ENCODE measurements at regions not wholly inside any gene's neighbourhood (a gene's known extent, or its start where the extent isn't known, plus 50 kb on each side); places are given as distances from the start of the nearest gene placed in this dataset.
"Not testable (repeated sequence)": the region's sequence is repeated elsewhere in the genome, so short reads cannot be mapped to it uniquely, and the experiment has no call there.

DNA sequence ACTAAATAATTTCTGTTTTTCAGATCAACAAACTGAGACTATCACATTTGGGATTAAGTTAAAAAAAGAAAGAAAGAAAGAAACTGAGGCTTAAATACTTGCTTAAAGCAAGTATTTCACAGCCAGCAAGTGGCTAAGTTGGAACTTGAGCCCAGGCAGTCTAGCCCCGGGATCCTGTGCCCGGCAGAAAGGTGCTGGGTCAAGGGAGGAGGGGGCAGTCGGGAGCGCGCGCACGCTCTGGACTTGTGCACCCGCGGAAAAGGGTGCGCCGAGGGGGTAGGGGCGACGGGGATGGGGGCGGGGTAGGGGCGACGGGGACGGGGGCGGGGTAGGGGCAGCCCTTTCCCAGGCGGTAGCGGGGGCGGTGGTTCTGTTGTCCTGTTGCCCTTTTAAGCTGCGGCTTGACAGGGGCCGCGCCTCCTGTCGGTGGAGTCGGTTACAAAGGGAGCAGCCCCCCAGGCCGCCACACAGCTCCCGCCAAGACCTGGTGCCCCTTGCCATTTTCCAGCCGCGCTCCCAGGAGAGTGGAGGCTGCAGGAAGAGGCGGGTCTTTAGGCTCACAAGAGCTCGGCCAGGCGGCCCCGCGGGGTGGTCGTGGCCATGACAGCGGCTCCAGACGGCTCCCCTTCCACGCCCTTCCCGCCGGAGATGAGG is 60.6 kb downstream of the GOLGA8T start:
- H3K4me1 ChIP-seq (ENCODE audit: control insufficient read depth, insufficient read depth, low read length, poor library complexity, severe bottlenecking); H3K27ac ChIP-seq (ENCODE audit: insufficient read depth, low read length, poor library complexity, severe bottlenecking); H3K4me3 ChIP-seq (ENCODE audit: insufficient read depth, low read depth, low read length, poor library complexity, severe bottlenecking); H3K9me3 ChIP-seq (ENCODE audit: control insufficient read depth, low read length); DNase-seq; H3K36me3 ChIP-seq (ENCODE audit: control insufficient read depth, insufficient read depth, low read length); H3K27me3 ChIP-seq (replicated peaks; ENCODE audit: control insufficient read depth, insufficient read depth, low read length, poor library complexity, severe bottlenecking): not testable (repeated sequence)

DNA sequence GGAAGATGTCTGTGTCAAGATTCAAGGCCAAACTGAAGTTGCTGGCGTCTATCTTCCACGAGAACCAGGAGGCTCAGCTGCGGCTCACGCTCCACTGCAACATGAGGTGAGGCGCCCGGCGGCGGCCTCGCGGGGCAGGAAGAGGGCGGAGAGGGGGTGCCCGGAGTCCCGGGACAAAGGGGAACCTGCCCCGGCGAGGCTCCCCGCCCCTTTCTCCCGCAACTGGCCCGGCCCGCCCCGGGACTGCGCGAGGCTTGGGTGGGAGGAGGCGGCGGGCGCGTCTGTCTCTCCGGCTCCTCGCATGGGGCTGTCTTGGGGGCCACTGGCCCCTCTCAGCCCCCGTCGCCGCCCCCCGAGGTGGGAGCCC is 61.1 kb downstream of the GOLGA8T start:
- DNase-seq: peak; percentile 17 to 31 (median 23)
- H3K4me1 ChIP-seq (ENCODE audit: control insufficient read depth, insufficient read depth, low read length, poor library complexity, severe bottlenecking): not testable (repeated sequence)

DNA sequence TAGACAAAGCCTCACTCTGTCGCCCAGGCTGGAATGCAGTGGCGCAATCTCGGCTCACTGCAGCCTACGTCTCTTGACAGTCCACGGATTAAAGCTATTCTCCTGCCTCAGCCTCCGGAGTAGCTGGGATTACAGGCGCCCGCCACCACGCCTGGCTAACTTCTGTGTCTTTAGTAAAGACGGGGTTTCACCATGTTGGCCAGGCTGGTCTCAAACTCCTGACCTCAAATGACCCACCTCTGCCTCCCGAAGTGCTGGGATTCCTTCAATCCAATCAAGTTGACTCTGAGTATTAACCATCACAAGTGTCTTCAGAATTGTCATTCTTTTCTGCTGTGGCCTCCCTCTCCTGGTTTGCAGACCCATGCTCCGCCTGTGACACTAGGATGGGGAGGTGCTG is 61.9 kb downstream of the GOLGA8T start:
- H3K36me3 ChIP-seq (ENCODE audit: control insufficient read depth, insufficient read depth, low read length); H3K4me3 ChIP-seq (ENCODE audit: insufficient read depth, low read depth, low read length, poor library complexity, severe bottlenecking); H3K9me3 ChIP-seq (ENCODE audit: control insufficient read depth, low read length); DNase-seq; H3K4me1 ChIP-seq (ENCODE audit: control insufficient read depth, insufficient read depth, low read length, poor library complexity, severe bottlenecking); H3K27ac ChIP-seq (ENCODE audit: insufficient read depth, low read length, poor library complexity, severe bottlenecking); H3K27me3 ChIP-seq (replicated peaks; ENCODE audit: control insufficient read depth, insufficient read depth, low read length, poor library complexity, severe bottlenecking): not testable (repeated sequence)

More for the DNA sequence above, 61.1 kb downstream of the GOLGA8T start:
- H3K36me3 ChIP-seq (ENCODE audit: control insufficient read depth, insufficient read depth, low read length); H3K9me3 ChIP-seq (ENCODE audit: control insufficient read depth, low read length); H3K27ac ChIP-seq (ENCODE audit: insufficient read depth, low read length, poor library complexity, severe bottlenecking); H3K27me3 ChIP-seq (replicated peaks; ENCODE audit: control insufficient read depth, insufficient read depth, low read length, poor library complexity, severe bottlenecking); H3K4me3 ChIP-seq (ENCODE audit: insufficient read depth, low read depth, low read length, poor library complexity, severe bottlenecking): not testable (repeated sequence)

DNA sequence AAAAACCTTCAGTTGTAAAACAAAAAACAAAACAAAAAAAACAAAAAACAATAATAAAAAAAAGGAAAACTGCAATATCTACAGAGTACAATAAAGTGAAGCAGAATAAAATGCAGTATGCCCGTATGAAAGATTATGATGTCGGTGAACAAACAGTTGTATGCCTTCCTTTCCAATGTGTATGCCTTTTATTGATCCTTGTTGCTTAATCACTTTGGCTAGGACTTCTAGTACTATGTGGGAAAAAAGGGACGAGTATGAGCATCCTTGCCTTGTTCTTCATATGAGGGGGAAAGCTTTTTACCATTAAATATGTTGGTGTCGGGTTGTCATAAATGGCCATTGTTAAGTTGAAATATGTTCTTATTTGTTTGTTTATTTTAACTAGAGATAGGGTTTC is 66.7 kb downstream of the GOLGA8T start:
- not testable (repeated sequence) for H3K4me3 ChIP-seq (ENCODE audit: insufficient read depth, low read depth, low read length, poor library complexity, severe bottlenecking); H3K9me3 ChIP-seq (ENCODE audit: control insufficient read depth, low read length); H3K27ac ChIP-seq (ENCODE audit: insufficient read depth, low read length, poor library complexity, severe bottlenecking); DNase-seq; H3K36me3 ChIP-seq (ENCODE audit: control insufficient read depth, insufficient read depth, low read length); H3K27me3 ChIP-seq (replicated peaks; ENCODE audit: control insufficient read depth, insufficient read depth, low read length, poor library complexity, severe bottlenecking); H3K4me1 ChIP-seq (ENCODE audit: control insufficient read depth, insufficient read depth, low read length, poor library complexity, severe bottlenecking)

DNA sequence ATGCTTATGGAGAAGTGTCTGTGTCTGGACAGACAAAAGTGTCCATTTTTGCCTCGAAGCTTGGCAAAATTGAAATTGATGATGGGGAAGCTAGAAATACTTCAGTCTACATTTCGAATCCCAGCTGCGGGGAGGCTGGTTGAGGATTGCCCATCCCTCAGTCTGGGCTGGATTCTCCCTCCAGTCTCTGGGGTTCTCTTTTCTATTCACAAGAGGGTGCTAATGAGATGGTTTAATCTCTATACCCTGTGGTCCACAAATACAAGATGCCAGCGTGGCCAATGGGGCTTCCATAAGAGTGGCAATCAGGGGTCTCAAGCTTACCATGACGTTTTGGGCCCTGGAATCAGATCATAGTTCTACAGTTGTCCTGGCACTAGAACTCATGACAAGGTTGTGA is 78.9 kb downstream of the GOLGA8T start:
- not testable (repeated sequence) for H3K4me3 ChIP-seq (ENCODE audit: insufficient read depth, low read depth, low read length, poor library complexity, severe bottlenecking)

DNA sequence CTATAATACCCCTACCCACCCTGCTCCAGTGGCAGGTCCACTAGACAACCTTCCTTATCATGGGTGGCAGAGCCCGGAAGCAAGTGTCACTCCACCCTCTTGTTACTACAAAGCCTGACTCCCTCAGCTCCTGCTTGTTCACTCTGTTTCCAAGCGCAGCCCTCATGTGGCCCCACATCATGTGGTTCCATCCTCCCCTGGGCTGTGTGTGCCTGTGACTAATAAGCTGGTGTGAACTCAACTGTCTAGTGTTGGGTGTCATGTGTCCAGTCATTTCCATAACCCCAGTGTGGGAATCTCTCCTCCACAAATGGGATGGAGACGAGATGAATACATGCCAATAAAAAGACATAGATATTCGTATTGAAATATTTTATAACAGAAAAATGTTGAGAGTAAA is 87.0 kb downstream of the GOLGA8T start:
- not testable (repeated sequence) for H3K27ac ChIP-seq (ENCODE audit: insufficient read depth, low read length, poor library complexity, severe bottlenecking); H3K36me3 ChIP-seq (ENCODE audit: control insufficient read depth, insufficient read depth, low read length); H3K27me3 ChIP-seq (replicated peaks; ENCODE audit: control insufficient read depth, insufficient read depth, low read length, poor library complexity, severe bottlenecking); H3K4me3 ChIP-seq (ENCODE audit: insufficient read depth, low read depth, low read length, poor library complexity, severe bottlenecking); H3K9me3 ChIP-seq (ENCODE audit: control insufficient read depth, low read length); H3K4me1 ChIP-seq (ENCODE audit: control insufficient read depth, insufficient read depth, low read length, poor library complexity, severe bottlenecking); DNase-seq

More for the DNA sequence above, 78.9 kb downstream of the GOLGA8T start:
- H3K27me3 ChIP-seq (replicated peaks; ENCODE audit: control insufficient read depth, insufficient read depth, low read length, poor library complexity, severe bottlenecking); DNase-seq; H3K4me1 ChIP-seq (ENCODE audit: control insufficient read depth, insufficient read depth, low read length, poor library complexity, severe bottlenecking); H3K9me3 ChIP-seq (ENCODE audit: control insufficient read depth, low read length); H3K36me3 ChIP-seq (ENCODE audit: control insufficient read depth, insufficient read depth, low read length); H3K27ac ChIP-seq (ENCODE audit: insufficient read depth, low read length, poor library complexity, severe bottlenecking): not testable (repeated sequence)

DNA sequence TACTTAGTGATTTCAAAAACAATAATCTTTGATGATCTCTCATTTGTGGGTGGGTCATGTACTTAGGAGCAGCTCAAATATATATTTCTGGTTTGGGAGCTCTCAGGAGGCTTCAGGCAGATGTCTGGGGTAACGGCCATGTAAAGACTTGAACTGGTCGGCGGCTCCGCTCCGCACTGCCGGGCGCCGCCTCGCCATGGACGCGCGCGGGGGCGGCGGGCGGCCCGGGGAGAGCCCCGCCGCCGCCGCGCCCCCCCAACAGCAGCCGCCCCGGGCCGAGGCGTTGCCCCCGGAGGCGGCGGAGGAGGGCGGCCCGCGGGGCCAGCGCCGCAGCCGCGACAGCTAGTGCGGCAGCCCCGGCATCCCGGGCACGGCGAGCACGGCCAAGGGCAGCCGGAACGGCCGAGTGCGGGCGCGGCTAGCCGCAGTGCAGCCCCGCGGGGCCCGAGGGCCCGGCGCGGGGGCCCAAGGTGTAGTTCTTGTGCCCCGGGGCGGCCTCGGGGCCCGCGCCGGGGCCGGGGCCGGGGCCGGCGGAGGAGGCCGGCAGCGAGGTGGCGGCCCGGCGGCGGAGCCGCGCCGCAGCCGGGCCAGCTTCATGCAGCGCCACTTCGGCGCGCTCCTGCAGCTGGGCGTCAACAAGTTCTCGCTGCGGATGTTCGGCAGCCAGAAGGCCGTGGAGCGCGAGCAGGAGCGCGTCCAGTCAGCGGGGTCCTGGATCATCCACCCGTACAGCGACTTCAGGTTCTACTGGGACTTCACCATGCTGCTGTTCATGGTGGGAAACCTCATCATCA is 88.1 kb downstream of the GOLGA8T start:
- DNase-seq; H3K27me3 ChIP-seq (replicated peaks; ENCODE audit: control insufficient read depth, insufficient read depth, low read length, poor library complexity, severe bottlenecking); H3K36me3 ChIP-seq (ENCODE audit: control insufficient read depth, insufficient read depth, low read length); H3K4me3 ChIP-seq (ENCODE audit: insufficient read depth, low read depth, low read length, poor library complexity, severe bottlenecking); H3K9me3 ChIP-seq (ENCODE audit: control insufficient read depth, low read length); H3K27ac ChIP-seq (ENCODE audit: insufficient read depth, low read length, poor library complexity, severe bottlenecking); H3K4me1 ChIP-seq (ENCODE audit: control insufficient read depth, insufficient read depth, low read length, poor library complexity, severe bottlenecking): not testable (repeated sequence)

DNA sequence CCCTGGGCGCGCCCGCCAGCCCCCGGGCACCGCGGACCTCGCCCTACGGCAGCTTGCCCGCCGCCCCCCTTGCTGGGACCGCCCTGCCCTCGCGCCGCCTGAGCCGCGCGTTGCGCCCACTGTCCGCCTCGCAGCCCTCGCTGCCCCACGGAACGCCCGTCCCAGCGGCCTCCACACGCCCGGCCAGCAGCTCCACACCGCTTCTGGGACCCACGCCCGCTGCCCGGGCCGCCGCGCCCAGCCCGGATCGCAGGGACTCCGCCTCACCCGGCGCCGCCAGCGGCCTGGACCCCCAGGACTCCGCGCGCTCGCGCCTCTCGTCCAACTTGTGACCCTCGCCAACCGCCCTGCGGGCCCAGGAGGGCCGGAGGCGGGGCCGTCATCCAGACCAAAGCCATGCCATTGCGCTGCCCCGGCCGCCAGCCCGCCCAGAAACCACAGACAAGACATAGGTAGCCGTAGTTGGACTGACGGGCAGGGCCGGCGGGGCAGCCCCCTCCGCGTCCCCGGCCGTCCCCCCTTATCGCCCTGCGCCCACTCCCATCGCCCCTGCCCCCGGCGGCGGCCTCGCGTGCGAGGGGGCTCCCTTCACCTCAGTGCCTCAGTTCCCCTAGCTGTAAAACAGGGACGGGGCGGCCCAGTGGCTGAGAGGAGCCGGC is 90.5 kb downstream of the GOLGA8T start:
- H3K36me3 ChIP-seq (ENCODE audit: control insufficient read depth, insufficient read depth, low read length); H3K27me3 ChIP-seq (replicated peaks; ENCODE audit: control insufficient read depth, insufficient read depth, low read length, poor library complexity, severe bottlenecking); H3K27ac ChIP-seq (ENCODE audit: insufficient read depth, low read length, poor library complexity, severe bottlenecking); H3K4me3 ChIP-seq (ENCODE audit: insufficient read depth, low read depth, low read length, poor library complexity, severe bottlenecking); H3K9me3 ChIP-seq (ENCODE audit: control insufficient read depth, low read length); H3K4me1 ChIP-seq (ENCODE audit: control insufficient read depth, insufficient read depth, low read length, poor library complexity, severe bottlenecking); DNase-seq: not testable (repeated sequence)

DNA sequence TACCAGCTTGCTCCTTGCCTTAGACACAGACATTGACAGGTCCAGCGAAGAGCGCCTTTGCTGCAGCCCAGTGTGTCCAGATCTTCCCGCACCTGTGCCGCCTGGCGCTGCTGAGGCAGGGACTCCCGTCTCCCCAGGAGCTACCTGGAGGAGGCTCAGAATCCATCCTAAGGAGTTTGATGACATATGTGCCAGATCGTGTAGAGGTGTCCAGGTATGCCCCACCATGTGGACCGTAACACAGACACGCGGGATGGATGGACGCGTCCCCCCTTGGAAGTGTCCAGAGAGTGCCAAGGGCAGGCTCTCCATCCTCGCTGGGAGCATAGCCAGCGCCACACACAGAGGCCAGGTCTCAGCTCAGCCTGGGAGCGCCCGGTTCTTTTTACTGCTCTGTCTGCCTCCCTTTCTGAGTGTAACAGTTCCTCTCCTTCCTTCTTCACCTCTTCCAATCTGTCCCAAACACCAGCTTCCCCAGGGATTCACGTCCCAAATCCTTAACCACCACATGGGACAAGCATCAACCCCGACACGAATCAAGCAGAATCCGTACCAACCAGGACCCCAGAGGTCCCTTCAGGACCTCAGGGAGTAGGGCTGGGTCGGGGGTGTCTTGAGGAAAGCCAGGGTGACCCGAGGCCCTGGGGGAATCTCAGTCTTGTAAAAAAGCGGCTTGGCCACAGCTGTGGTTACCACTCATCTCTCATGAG is 126.7 kb downstream of the GOLGA8T start:
- not testable (repeated sequence) for H3K4me1 ChIP-seq (ENCODE audit: control insufficient read depth, insufficient read depth, low read length, poor library complexity, severe bottlenecking); H3K27ac ChIP-seq (ENCODE audit: insufficient read depth, low read length, poor library complexity, severe bottlenecking); H3K27me3 ChIP-seq (replicated peaks; ENCODE audit: control insufficient read depth, insufficient read depth, low read length, poor library complexity, severe bottlenecking); DNase-seq; H3K4me3 ChIP-seq (ENCODE audit: insufficient read depth, low read depth, low read length, poor library complexity, severe bottlenecking); H3K36me3 ChIP-seq (ENCODE audit: control insufficient read depth, insufficient read depth, low read length); H3K9me3 ChIP-seq (ENCODE audit: control insufficient read depth, low read length)

DNA sequence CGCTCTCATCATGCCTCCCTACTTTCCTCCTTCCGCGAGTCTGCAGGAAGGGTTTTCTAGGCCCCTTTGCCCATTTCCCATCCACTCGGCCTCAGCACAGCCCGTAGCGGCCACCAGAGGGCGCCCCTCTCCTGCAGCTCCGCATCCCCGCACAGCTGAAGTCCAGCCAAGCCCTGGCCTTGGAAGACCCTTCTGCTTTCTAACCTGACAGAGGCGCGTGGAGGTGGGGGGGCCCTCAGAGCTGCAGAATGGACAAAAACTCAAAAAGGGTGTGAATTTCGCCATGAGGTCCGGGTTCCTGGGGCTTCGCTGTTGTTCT is 127.2 kb downstream of the GOLGA8T start:
- not testable (repeated sequence) for H3K9me3 ChIP-seq (ENCODE audit: control insufficient read depth, low read length); H3K27me3 ChIP-seq (replicated peaks; ENCODE audit: control insufficient read depth, insufficient read depth, low read length, poor library complexity, severe bottlenecking); H3K4me1 ChIP-seq (ENCODE audit: control insufficient read depth, insufficient read depth, low read length, poor library complexity, severe bottlenecking); H3K4me3 ChIP-seq (ENCODE audit: insufficient read depth, low read depth, low read length, poor library complexity, severe bottlenecking); H3K27ac ChIP-seq (ENCODE audit: insufficient read depth, low read length, poor library complexity, severe bottlenecking); DNase-seq; H3K36me3 ChIP-seq (ENCODE audit: control insufficient read depth, insufficient read depth, low read length)
